Stomach (tissue), 8 donors: ENCODE measurements at regions not wholly inside any gene's neighbourhood (a gene's known extent, or its start where the extent isn't known, plus 50 kb on each side); places are given as distances from the start of the nearest gene placed in this dataset.

Source experiments
- DNase-seq, 2 donors: peaks; one replicate each; pipeline versions ENCODE4 v3.0.0 to v3.0.0-alpha.2; 2013 to 2019
- H3K27ac ChIP-seq, 5 donors: fragments of 200-600 bp in 4 of 5; sonication (generic) in 4 of 5; one replicate each; pipeline ENCODE4 v1.5.1; 2013 to 2019; ENCODE audit warnings: mild to moderate bottlenecking in 1 of 5, moderate library complexity in 1 of 5
- H3K27me3 ChIP-seq, 3 donors: fragments of 200-600 bp; sonication (generic); one replicate each; pipeline ENCODE4 v1.5.1; 2017 to 2019; ENCODE audit warnings: mixed run types in 1 of 3
- H3K36me3 ChIP-seq, 4 donors: fragments of 200-600 bp; sonication (generic); 1 replicate in 3 of 4; 2 replicates in 1 of 4; pipeline ENCODE4 v1.5.1; 2016 to 2019
- H3K4me1 ChIP-seq, 4 donors: fragments of 200-600 bp; sonication (generic); one replicate each; pipeline ENCODE4 v1.5.1; 2016 to 2019
- H3K4me3 ChIP-seq, 4 donors: fragments of 200-600 bp; sonication (generic) in 3 of 4; one replicate each; pipeline ENCODE4 v1.5.1; 2016 to 2019; ENCODE audit warnings: mild to moderate bottlenecking in 1 of 4
- H3K9me3 ChIP-seq, 4 donors: fragments of 200-600 bp; sonication (generic); one replicate each; pipeline ENCODE4 v1.5.1; 2016 to 2019
- CTCF ChIP-seq, 7 experiments: fragments of 450-650 bp in 4 of 7; fragments of 200-600 bp in 3 of 7; sonication (generic) in 3 of 7; IDR thresholded peaks; one replicate each; pipeline ENCODE4 v1.5.1; 2016 to 2019; ENCODE audit warnings: antibody characterized with exemption in 7 of 7, control low read depth in 2 of 7, mild to moderate bottlenecking in 1 of 7
- EP300 ChIP-seq: sonication (generic); formaldehyde crosslinking; IDR thresholded peaks from one replicate; pipeline ENCODE4 v1.6.1; 2017; ENCODE audit warnings: antibody characterized with exemption
- POLR2A ChIP-seq, 4 donors: fragments of 450-650 bp; IDR thresholded peaks; one replicate each; pipeline ENCODE4 v1.6.1; 2016; ENCODE audit warnings: antibody characterized with exemption in 4 of 4, control low read depth in 2 of 4, mild to moderate bottlenecking in 1 of 4, moderate library complexity in 1 of 4
- POLR2AphosphoS5 ChIP-seq, 3 donors: sonication (generic); formaldehyde crosslinking; IDR thresholded peaks; one replicate each; pipeline ENCODE4 v1.6.1; 2016; ENCODE audit warnings: antibody characterized with exemption in 3 of 3
- WGBS, 5 donors: extraction: QIAGEN DNeasy Blood & Tissue Kit in 3 of 5; methylation state at CpG; one replicate each; pipeline versions ENCODE4 v1.1.5 to v1.1.7; 2013 to 2018; 5-methylcytosine and 5-hydroxymethylcytosine counted together
- intact Hi-C: fragments of 100-400 bp; cut with DNase I; formaldehyde crosslinking; loops from one replicate; pipeline ENCODE4 v1.15.1; 2023; ENCODE audit warnings: low total_unique reads
- donor health status: healthy with polysubstance abuse.
- donor health status: Bipolar disorder and iron deficiency.
- donor health status: healthy.

GRCh38 chr7:45256775-45257174, 99.2 kb downstream of the RAMP3 start:
- no peaks in the 10 kb centered on the region for H3K9me3 ChIP-seq
- peaks cover 0 to 25% (median 4%) of the 10 kb centered on the region in 3 donors for H3K27me3 ChIP-seq
- H3K36me3 ChIP-seq, result no peaks in the 10 kb centered on the region
- TF ChIP-seq EP300, result no peak
- TF ChIP-seq POLR2A (IDR thresholded peaks at IDR 0.05), result no peak
- no peak for TF ChIP-seq CTCF (IDR thresholded peaks at IDR 0.05)
- intact Hi-C loops, result no loop called here
- peaks cover 0 to 4% (median 0%) of the 10 kb centered on the region in 4 donors for H3K4me1 ChIP-seq
- H3K27ac ChIP-seq, result no peak overlapping the region
- 79 to 88% (median 81%) methylated on average over 2 of the region's 2 CpGs for WGBS, 5 donors
- no peak for DNase-seq
- H3K4me3 ChIP-seq, result no peak overlapping the region

GRCh38 chr7:45257284-45257683, 99.7 kb downstream of the RAMP3 start:
- intact Hi-C loops, result no loop called here
- Histone ChIP-seq H3K27ac (no peak overlapping the region), H3K9me3 (no peaks in the 10 kb centered on the region), H3K36me3 (no peaks in the 10 kb centered on the region), H3K27me3 (peaks cover 0 to 25% (median 4%) of the 10 kb centered on the region in 3 donors), H3K4me3 (no peak overlapping the region), H3K4me1 (peaks cover 0 to 4% (median 0%) of the 10 kb centered on the region in 4 donors)
- DNase-seq, result no peak
- no peak for TF ChIP-seq CTCF (IDR thresholded peaks at IDR 0.05)
- no peak for TF ChIP-seq POLR2A (IDR thresholded peaks at IDR 0.05)
- TF ChIP-seq POLR2AphosphoS5 (IDR thresholded peaks at IDR 0.05), result no peak
- TF ChIP-seq EP300, result no peak

GRCh38 chr7:45258533-45259226, 101.1 kb downstream of the RAMP3 start:
- WGBS, 5 donors, result 44 to 53% (median 49%) methylated on average over 5 of the region's 5 CpGs

GRCh38 chr7:45259227-45259596, 101.6 kb downstream of the RAMP3 start:
- TF ChIP-seq POLR2A (IDR thresholded peaks at IDR 0.05), result no peak
- TF ChIP-seq CTCF (IDR thresholded peaks at IDR 0.05), result no peak
- TF ChIP-seq POLR2AphosphoS5 (IDR thresholded peaks at IDR 0.05), result no peak
- no peak for TF ChIP-seq EP300
- 71 to 87% (median 83%) methylated on average over 4 of the region's 4 CpGs for WGBS, 5 donors
- no peak for DNase-seq
- H3K9me3 ChIP-seq, result no peaks in the 10 kb centered on the region
- intact Hi-C loops, result no loop called here
- H3K27me3 ChIP-seq, result peaks cover 0 to 22% (median 4%) of the 10 kb centered on the region in 3 donors
- H3K36me3 ChIP-seq, result no peaks in the 10 kb centered on the region
- no peak overlapping the region for H3K27ac ChIP-seq
- peaks cover 0 to 4% (median 0%) of the 10 kb centered on the region in 4 donors for H3K4me1 ChIP-seq
- no peak overlapping the region for H3K4me3 ChIP-seq

More at GRCh38 chr7:45258533-45259226, 101.1 kb downstream of the RAMP3 start:
- Histone ChIP-seq H3K4me1 (peaks cover 0 to 4% (median 0%) of the 10 kb centered on the region in 4 donors), H3K27me3 (peaks cover 0 to 22% (median 4%) of the 10 kb centered on the region in 3 donors), H3K36me3 (no peaks in the 10 kb centered on the region), H3K4me3 (no peak overlapping the region), H3K9me3 (no peaks in the 10 kb centered on the region), H3K27ac (no peak overlapping the region)
- no peak for DNase-seq
- intact Hi-C loops, result no loop called here
- TF ChIP-seq POLR2AphosphoS5 (IDR thresholded peaks at IDR 0.05) (no peak), POLR2A (IDR thresholded peaks at IDR 0.05) (no peak), CTCF (IDR thresholded peaks at IDR 0.05) (no peak), EP300 (no peak)
